ENCODE measurements at regions not wholly inside any gene's neighbourhood (a gene's known extent, or its start where the extent isn't known, plus 50 kb on each side); places are given as distances from the start of the nearest gene placed in this dataset.

DNA sequence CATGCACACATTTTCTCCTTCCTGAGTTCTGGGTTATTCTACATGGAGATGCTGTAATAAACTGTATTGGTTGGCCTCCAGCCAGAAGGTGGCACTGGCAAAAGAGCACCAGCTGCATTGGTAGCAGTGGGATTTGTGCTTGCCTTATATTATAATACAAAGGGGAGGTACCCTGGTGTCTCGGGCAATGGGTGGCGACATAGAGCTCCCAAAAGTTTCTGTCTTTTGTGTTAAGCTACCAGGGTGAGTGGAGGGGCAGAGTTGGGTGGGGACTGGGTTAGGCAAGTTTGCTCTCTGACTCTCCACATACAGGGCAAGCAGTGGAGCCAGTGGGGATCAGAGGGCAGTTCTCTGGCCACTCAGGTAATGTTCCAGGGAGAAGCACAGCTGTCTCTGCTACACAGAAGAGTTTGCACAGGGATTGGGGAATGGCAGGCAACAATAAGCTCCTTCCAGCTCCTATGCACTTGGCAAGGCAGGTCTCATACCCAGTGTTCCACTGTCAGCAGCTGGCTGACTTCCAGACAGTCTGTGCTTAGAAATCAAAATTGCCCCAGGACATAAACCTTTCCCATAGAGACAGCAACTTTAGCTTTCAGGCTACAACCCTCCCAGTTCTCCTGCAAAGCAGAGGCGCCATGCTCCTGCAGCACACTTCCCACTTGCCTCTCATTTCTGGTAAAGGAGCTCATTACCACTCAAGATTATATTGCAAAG lies 463.9 kb upstream of the PCDH7 start:
- TF ChIP-seq, protein P1, sequence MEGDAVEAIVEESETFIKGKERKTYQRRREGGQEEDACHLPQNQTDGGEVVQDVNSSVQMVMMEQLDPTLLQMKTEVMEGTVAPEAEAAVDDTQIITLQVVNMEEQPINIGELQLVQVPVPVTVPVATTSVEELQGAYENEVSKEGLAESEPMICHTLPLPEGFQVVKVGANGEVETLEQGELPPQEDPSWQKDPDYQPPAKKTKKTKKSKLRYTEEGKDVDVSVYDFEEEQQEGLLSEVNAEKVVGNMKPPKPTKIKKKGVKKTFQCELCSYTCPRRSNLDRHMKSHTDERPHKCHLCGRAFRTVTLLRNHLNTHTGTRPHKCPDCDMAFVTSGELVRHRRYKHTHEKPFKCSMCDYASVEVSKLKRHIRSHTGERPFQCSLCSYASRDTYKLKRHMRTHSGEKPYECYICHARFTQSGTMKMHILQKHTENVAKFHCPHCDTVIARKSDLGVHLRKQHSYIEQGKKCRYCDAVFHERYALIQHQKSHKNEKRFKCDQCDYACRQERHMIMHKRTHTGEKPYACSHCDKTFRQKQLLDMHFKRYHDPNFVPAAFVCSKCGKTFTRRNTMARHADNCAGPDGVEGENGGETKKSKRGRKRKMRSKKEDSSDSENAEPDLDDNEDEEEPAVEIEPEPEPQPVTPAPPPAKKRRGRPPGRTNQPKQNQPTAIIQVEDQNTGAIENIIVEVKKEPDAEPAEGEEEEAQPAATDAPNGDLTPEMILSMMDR (conservative IDR thresholded peaks at IDR 0.05; ENCODE audit: control insufficient read depth, insufficient read depth, low read depth, low read length): no peak
- DNase-seq (ENCODE audit: low read depth): no peak
- H3K4me3 ChIP-seq (ENCODE audit: control insufficient read depth, low read depth, low read length): no peak overlapping the region

- no peak for DNase-seq (ENCODE audit: low read depth)
- TF ChIP-seq, protein P1 (conservative IDR thresholded peaks at IDR 0.05; ENCODE audit: control insufficient read depth, insufficient read depth, low read depth, low read length): no peak
- H3K4me3 ChIP-seq (ENCODE audit: control insufficient read depth, low read depth, low read length): no peak overlapping the region
Observed at GRCh38 chr4:30258949-30259348, 461.2 kb upstream of the PCDH7 start.

GRCh38 chr4:30262379-30262778 lies 457.8 kb upstream of the PCDH7 start:
- no peak for DNase-seq (ENCODE audit: low read depth)
- no peak overlapping the region for H3K4me3 ChIP-seq (ENCODE audit: control insufficient read depth, low read depth, low read length)
- TF ChIP-seq, protein P1 (conservative IDR thresholded peaks at IDR 0.05; ENCODE audit: control insufficient read depth, insufficient read depth, low read depth, low read length): no peak

DNA sequence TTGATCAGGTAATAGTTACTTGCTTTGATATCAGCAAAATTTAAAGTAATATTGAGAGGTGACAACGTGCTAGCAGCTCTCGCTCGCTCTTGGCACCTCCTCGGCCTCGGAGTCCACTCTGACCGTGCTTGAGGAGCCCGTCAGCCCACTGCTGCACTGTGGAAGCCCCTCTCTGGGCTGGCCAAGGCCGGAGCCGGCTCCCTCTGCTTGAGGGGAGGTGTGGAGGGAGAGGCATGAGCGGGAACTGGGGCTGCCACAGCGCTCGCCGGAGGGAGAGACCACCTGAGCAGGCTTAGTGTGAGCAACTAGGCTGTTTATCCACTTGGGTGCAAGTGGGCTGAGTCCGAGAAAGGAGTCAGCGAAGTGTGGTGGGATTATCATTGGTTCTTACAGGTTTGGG lies 455.7 kb upstream of the PCDH7 start:
- TF ChIP-seq, protein P1 (conservative IDR thresholded peaks at IDR 0.05; ENCODE audit: control insufficient read depth, insufficient read depth, low read depth, low read length): no peak
- DNase-seq (ENCODE audit: low read depth): no peak
- H3K4me3 ChIP-seq (ENCODE audit: control insufficient read depth, low read depth, low read length): no peak overlapping the region

- TF ChIP-seq, protein P1 (conservative IDR thresholded peaks at IDR 0.05; ENCODE audit: control insufficient read depth, insufficient read depth, low read depth, low read length): no peak
- DNase-seq (ENCODE audit: low read depth): no peak
- H3K4me3 ChIP-seq (ENCODE audit: control insufficient read depth, low read depth, low read length): no peak overlapping the region
Observed at GRCh38 chr4:30265716-30266115, 454.5 kb upstream of the PCDH7 start.

DNA sequence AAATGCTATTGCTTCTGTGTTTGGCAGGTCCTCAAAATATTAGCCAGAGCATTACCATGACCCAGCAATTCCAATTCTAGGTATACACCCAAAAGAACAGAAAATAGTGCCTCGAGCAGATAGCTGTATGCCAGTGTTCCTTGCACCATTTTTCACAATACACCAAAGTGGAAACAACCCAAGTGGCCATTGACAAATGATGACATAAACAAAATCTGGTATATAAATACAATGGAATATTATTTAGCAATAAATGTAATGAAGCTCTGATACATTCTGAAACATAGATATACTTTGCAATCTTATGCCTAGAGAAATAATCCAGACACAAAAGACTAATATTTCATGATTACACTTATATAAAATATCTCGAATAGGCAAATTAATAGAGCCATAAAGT lies 451.8 kb upstream of the PCDH7 start:
- no peak for DNase-seq (ENCODE audit: low read depth)
- no peak overlapping the region for H3K4me3 ChIP-seq (ENCODE audit: control insufficient read depth, low read depth, low read length)
- TF ChIP-seq, protein P1 (conservative IDR thresholded peaks at IDR 0.05; ENCODE audit: control insufficient read depth, insufficient read depth, low read depth, low read length): no peak
